Large intestine (tissue), 3 donors: ENCODE measurements at regions not wholly inside any gene's neighbourhood (a gene's known extent, or its start where the extent isn't known, plus 50 kb on each side); places are given as distances from the start of the nearest gene placed in this dataset.

ENCODE experiments used
- DNase-seq, 2 donors: peaks; one replicate each; pipeline versions ENCODE4 v3.0.0 to v3.0.0-alpha.2; 2013
- H3K27ac ChIP-seq: one replicate; pipeline ENCODE4 v1.5.1; 2013; ENCODE audit warnings: low read length
- H3K27me3 ChIP-seq: 2 replicates; pipeline ENCODE4 v1.6.1; 2013; ENCODE audit warnings: low read length; ENCODE audit not compliant: control insufficient read depth, insufficient read depth
- H3K36me3 ChIP-seq: 2 replicates; pipeline ENCODE4 v1.6.1; 2013; ENCODE audit warnings: low read length; ENCODE audit not compliant: control insufficient read depth, insufficient read depth
- H3K4me1 ChIP-seq: one replicate; pipeline ENCODE4 v1.6.1; 2013; ENCODE audit warnings: low read length; ENCODE audit not compliant: control insufficient read depth, insufficient read depth
- H3K4me3 ChIP-seq: one replicate; pipeline ENCODE4 v1.5.1; 2013; ENCODE audit warnings: low read length
- H3K9me3 ChIP-seq: one replicate; pipeline ENCODE4 v1.6.1; 2013; ENCODE audit warnings: mild to moderate bottlenecking, low read depth, low read length, moderate library complexity; ENCODE audit not compliant: control insufficient read depth
- WGBS: methylation state at CpG from one replicate; pipeline ENCODE4 v1.1.5; 2013; ENCODE audit warnings: low lambda C conversion rate; ENCODE audit not compliant: insufficient coverage; 5-methylcytosine and 5-hydroxymethylcytosine counted together

GRCh38 chr13:34591900-34592529 is 350.1 kb upstream of the NBEA start:
- no CpG with 5 or more reads among the region's 2 CpGs for WGBS
- Histone ChIP-seq H3K27me3 (no peaks in the 10 kb centered on the region), H3K27ac (no peak overlapping the region), H3K36me3 (no peaks in the 10 kb centered on the region), H3K9me3 (no peaks in the 10 kb centered on the region), H3K4me1 (no peaks in the 10 kb centered on the region), H3K4me3 (no peak overlapping the region)
- DNase-seq: no peak

GRCh38 chr13:34593658-34594057 is 348.4 kb upstream of the NBEA start:
- Histone ChIP-seq H3K27ac (no peak overlapping the region), H3K9me3 (no peaks in the 10 kb centered on the region), H3K4me1 (no peaks in the 10 kb centered on the region), H3K27me3 (no peaks in the 10 kb centered on the region), H3K36me3 (no peaks in the 10 kb centered on the region), H3K4me3 (no peak overlapping the region)
- WGBS: no CpG with 5 or more reads among the region's 1 CpG
- DNase-seq: no peak

- Histone ChIP-seq H3K4me1 (no peaks in the 10 kb centered on the region), H3K27ac (no peak overlapping the region), H3K36me3 (no peaks in the 10 kb centered on the region), H3K4me3 (no peak overlapping the region), H3K9me3 (no peaks in the 10 kb centered on the region), H3K27me3 (no peaks in the 10 kb centered on the region)
- no CpG with 5 or more reads among the region's 5 CpGs for WGBS
- DNase-seq: no peak
These were observed 347.6 kb upstream of the NBEA start for GRCh38 chr13:34594507-34594906.

DNA sequence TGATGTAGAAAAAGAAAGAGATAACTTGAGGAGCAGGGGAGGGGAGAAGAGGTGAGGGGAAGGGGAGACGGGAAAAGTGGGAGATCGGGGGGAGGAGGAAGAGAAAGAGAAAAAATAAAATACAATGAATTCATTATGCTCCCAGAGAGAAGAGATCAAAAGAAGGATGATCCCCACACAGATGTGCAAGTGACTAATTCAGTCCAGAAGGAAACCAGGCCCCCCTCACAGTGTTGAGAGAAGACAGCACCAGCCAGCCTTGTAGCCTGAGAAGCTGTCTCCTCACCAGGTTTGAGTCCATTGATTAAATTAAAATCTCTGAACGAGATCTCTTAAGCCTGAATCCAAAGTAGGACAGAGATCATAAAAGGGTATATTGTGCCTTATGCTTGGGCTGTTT is 333.7 kb upstream of the NBEA start:
- WGBS: no CpG with 5 or more reads among the region's 3 CpGs
- DNase-seq: no peak
- Histone ChIP-seq H3K36me3 (no peaks in the 10 kb centered on the region), H3K4me1 (no peaks in the 10 kb centered on the region), H3K27me3 (no peaks in the 10 kb centered on the region), H3K4me3 (no peak overlapping the region), H3K9me3 (peaks cover 3% of the 10 kb centered on the region), H3K27ac (no peak overlapping the region)

DNA sequence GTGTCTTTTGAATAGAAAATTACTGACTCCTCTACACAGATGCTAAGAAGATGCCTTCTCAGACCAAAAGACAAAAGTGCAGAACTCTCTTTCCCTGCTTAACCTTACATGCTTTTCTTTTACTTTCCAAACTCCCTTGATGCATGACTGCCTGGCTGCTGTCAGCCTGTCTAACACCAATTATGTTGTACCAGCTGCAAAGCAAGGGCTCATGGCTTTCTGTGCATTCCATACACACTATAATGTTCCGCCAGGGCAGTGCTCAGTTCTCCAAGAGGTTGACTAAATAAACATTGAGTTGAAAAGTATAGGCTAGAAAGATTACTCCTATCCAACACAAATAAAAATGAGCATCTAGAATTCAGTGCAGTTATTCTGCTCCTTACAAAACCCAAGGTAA is 330.4 kb upstream of the NBEA start:
- H3K36me3 ChIP-seq: no peaks in the 10 kb centered on the region
- no peak for DNase-seq
- no peaks in the 10 kb centered on the region for H3K4me1 ChIP-seq
- H3K27ac ChIP-seq: no peak overlapping the region
- no peaks in the 10 kb centered on the region for H3K9me3 ChIP-seq
- WGBS: no CpG with 5 or more reads among the region's 1 CpG
- H3K4me3 ChIP-seq: no peak overlapping the region
- H3K27me3 ChIP-seq: no peaks in the 10 kb centered on the region

DNA sequence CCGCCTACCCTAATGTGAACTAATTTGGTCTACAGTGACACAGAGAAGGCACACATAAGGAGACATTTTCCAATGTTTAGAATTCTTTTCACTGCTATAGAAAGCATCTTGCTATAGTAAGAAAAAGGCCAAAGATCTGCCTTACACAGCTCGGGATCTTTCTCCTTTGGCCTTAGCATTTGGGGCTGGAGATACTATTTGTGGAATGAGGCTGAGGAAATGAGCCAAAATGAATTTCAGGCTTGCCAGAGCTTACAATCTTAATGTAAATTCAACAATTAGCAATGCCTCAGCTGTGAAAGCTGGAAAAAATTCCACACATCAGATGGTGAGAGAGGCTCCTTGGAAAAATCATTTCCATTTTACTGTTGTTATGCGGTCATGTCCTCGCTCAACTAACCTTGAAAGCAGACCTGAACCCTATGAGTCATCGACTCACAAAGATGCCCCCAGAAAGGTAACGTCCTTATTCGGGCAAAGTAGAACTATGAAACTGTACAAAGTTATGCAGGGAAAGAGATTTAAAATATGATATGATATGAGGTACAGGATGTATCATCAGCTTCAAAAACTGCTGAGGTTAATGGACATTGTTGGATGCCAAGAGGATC is 324.5 kb upstream of the NBEA start:
- Histone ChIP-seq H3K4me3 (no peak overlapping the region), H3K9me3 (no peaks in the 10 kb centered on the region), H3K27me3 (no peaks in the 10 kb centered on the region), H3K27ac (no peak overlapping the region), H3K4me1 (no peaks in the 10 kb centered on the region), H3K36me3 (no peaks in the 10 kb centered on the region)
- 70% methylated on average over 2 of the region's 7 CpGs for WGBS
- DNase-seq: no peak

GRCh38 chr13:34618654-34619053 is 323.4 kb upstream of the NBEA start:
- no peak for DNase-seq
- Histone ChIP-seq H3K4me3 (no peak overlapping the region), H3K4me1 (no peaks in the 10 kb centered on the region), H3K27ac (no peak overlapping the region), H3K27me3 (no peaks in the 10 kb centered on the region), H3K9me3 (no peaks in the 10 kb centered on the region), H3K36me3 (no peaks in the 10 kb centered on the region)
- WGBS: 100% methylated on average over 2 of the region's 5 CpGs

DNA sequence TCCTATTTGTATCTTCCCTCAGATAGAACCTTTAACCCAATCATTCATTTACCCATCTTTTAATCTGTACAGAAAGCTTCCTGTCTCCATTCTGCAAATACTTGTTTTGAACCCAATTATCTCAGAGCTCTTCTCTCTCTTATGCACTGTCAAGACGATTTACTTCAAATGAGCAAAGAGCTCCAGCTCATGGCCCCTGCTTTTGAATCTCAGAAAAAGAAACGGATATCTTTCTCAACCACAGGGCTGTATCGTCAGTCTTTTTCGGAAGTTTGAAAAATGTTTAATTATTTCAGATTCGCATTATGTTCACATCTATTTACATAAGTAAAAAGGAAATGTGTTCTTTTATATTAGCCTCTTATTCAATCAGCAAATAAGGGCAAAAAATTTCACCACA is 322.7 kb upstream of the NBEA start:
- no peaks in the 10 kb centered on the region for H3K27me3 ChIP-seq
- no peak for DNase-seq
- H3K27ac ChIP-seq: no peak overlapping the region
- no peak overlapping the region for H3K4me3 ChIP-seq
- no peaks in the 10 kb centered on the region for H3K36me3 ChIP-seq
- H3K4me1 ChIP-seq: no peaks in the 10 kb centered on the region
- WGBS: 79% methylated on average over 3 of the region's 5 CpGs
- H3K9me3 ChIP-seq: no peaks in the 10 kb centered on the region

- 72% methylated on average over 3 of the region's 7 CpGs for WGBS
- H3K4me1 ChIP-seq: no peaks in the 10 kb centered on the region
- no peak for DNase-seq
- no peaks in the 10 kb centered on the region for H3K9me3 ChIP-seq
- H3K4me3 ChIP-seq: no peak overlapping the region
- H3K36me3 ChIP-seq: no peaks in the 10 kb centered on the region
- H3K27ac ChIP-seq: no peak overlapping the region
- no peaks in the 10 kb centered on the region for H3K27me3 ChIP-seq
These were observed 321.8 kb upstream of the NBEA start for GRCh38 chr13:34620074-34620850.

DNA sequence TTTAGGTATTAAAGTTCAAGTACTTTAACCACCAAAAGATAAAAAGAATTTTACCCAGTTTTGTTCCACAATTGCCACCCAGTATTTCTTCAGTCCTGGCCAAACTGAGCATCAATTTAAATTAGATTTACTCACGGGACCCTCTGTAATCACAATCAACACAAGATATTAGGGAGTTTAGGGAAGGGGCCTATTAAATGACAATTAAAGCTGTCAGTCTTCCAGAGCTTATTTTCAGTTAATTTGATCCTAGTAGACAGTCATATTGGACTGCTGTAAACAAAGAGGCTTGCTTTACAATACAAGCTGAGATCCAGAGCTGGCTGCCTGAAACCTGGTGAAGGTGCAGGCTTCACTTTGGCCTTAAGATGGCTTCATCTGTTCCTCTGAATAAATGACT is 321.2 kb upstream of the NBEA start:
- no peak for DNase-seq
- no peaks in the 10 kb centered on the region for H3K4me1 ChIP-seq
- H3K27me3 ChIP-seq: no peaks in the 10 kb centered on the region
- H3K4me3 ChIP-seq: no peak overlapping the region
- 83% methylated on average over 1 of the region's 1 CpG for WGBS
- no peaks in the 10 kb centered on the region for H3K36me3 ChIP-seq
- no peak overlapping the region for H3K27ac ChIP-seq
- no peaks in the 10 kb centered on the region for H3K9me3 ChIP-seq
